B cell (primary cell): ENCODE measurements at regions not wholly inside any gene's neighbourhood (a gene's known extent, or its start where the extent isn't known, plus 50 kb on each side); places are given as distances from the start of the nearest gene placed in this dataset.

Experiments
- ATAC-seq: fragments of 200-7000 bp; cut with Tn5 transposase; one replicate; pipeline ENCODE4 v1.10.0; 2021; ENCODE audit warnings: low read depth, mild to moderate bottlenecking, moderate number of reproducible peaks, moderate library complexity
- CTCF ChIA-PET: fragments of 350-600 bp; sonication (Branson Sonifier 250); formaldehyde crosslinking; loops from one replicate; lab custom pipeline; 2021; ENCODE audit warnings: antibody characterized with exemption, inconsistent platforms; lab: Charles Lee
- POLR2A ChIA-PET: fragments of 350-600 bp; sonication (Branson Sonifier 250); formaldehyde crosslinking; loops from one replicate; lab custom pipeline; 2021; ENCODE audit warnings: antibody characterized with exemption; lab: Charles Lee
- DNase-seq: peaks from one replicate; pipeline ENCODE4 v3.0.0; 2013
- H2AFZ ChIP-seq: 2 replicates; pipeline ENCODE4 v1.6.1; 2012; ENCODE audit warnings: mild to moderate bottlenecking, low read depth, low read length; ENCODE audit not compliant: insufficient read depth, poor library complexity, severe bottlenecking
- H3K27ac ChIP-seq, 2 donors: 1 replicate in 1 of 2; 2 replicates in 1 of 2; pipeline ENCODE4 v1.5.1; 2012 to 2013; ENCODE audit warnings: low read length in 2 of 2, mild to moderate bottlenecking in 2 of 2, moderate library complexity in 1 of 2
- H3K27me3 ChIP-seq, 4 experiments: fragments of 200-600 bp in 1 of 4; sonication (generic) in 1 of 4; replicated peaks in 1 of 4; 1 replicate in 2 of 4; 2 replicates in 2 of 4; pipeline versions ENCODE4 v1.6.1 to v1.7.0; 2013 to 2016; ENCODE audit warnings: low read length in 3 of 4, mild to moderate bottlenecking in 2 of 4, mixed read lengths in 1 of 4, moderate library complexity in 1 of 4; ENCODE audit not compliant: insufficient read depth in 4 of 4, control insufficient read depth in 3 of 4; ENCODE audit errors: control extremely low read depth in 1 of 4
- H3K36me3 ChIP-seq, 2 experiments: replicated peaks in 1 of 2; 1 replicate in 1 of 2; 2 replicates in 1 of 2; pipeline versions ENCODE4 v1.6.1 to v1.7.1; 2013; ENCODE audit warnings: low read length in 1 of 2; ENCODE audit not compliant: insufficient read depth in 2 of 2, control insufficient read depth in 1 of 2; ENCODE audit errors: control extremely low read depth in 1 of 2, extremely low read depth in 1 of 2
- H3K4me1 ChIP-seq, 2 donors: fragments of 200-600 bp in 1 of 2; sonication (generic) in 1 of 2; 1 replicate in 1 of 2; 2 replicates in 1 of 2; pipeline versions ENCODE4 v1.5.1 to v1.6.1; 2013 to 2017; ENCODE audit warnings: low read length in 2 of 2; ENCODE audit not compliant: control insufficient read depth in 2 of 2, insufficient read depth in 2 of 2
- H3K4me2 ChIP-seq: replicated peaks from 2 replicates; pipeline ENCODE3; 2012; ENCODE audit warnings: mild to moderate bottlenecking, low read depth, low read length; ENCODE audit not compliant: poor library complexity, severe bottlenecking
- H3K4me3 ChIP-seq, 5 experiments: fragments of 200-600 bp in 1 of 5; sonication (generic) in 1 of 5; 1 replicate in 3 of 5; 2 replicates in 2 of 5; pipeline versions ENCODE4 v1.5.1 to v1.7.0; 2011 to 2016; ENCODE audit warnings: low read length in 4 of 5, mild to moderate bottlenecking in 4 of 5, low read depth in 2 of 5, control low read depth in 1 of 5, moderate library complexity in 1 of 5; ENCODE audit not compliant: insufficient read depth in 1 of 5; ENCODE audit errors: control extremely low read depth in 1 of 5, extremely low read depth in 1 of 5
- H3K79me2 ChIP-seq: fragments of 200-600 bp; sonication (generic); one replicate; pipeline ENCODE4 v1.6.0; 2016; ENCODE audit warnings: low read length; ENCODE audit not compliant: control insufficient read depth, insufficient read depth
- H3K9ac ChIP-seq: fragments of 200-600 bp; sonication (generic); 2 replicates; pipeline ENCODE4 v1.6.1; 2017; ENCODE audit warnings: mild to moderate bottlenecking, low read length, moderate library complexity
- H3K9me3 ChIP-seq, 3 donors: one replicate each; pipeline versions ENCODE4 v1.6.1 to v1.7.1; 2013; ENCODE audit warnings: low read length in 2 of 3; ENCODE audit not compliant: control insufficient read depth in 2 of 3, insufficient read depth in 1 of 3; ENCODE audit errors: control extremely low read depth in 1 of 3
- H4K20me1 ChIP-seq: 2 replicates; pipeline ENCODE4 v1.6.0; 2012; ENCODE audit warnings: mild to moderate bottlenecking, low read length; ENCODE audit not compliant: insufficient read depth, control insufficient read depth, poor library complexity, severe bottlenecking
- H3K27ac Mint-ChIP-seq: one replicate; pipeline ENCODE4 v1.8.0; 2021; ENCODE audit warnings: mixed read lengths
- H3K27me3 Mint-ChIP-seq: one replicate; pipeline ENCODE4 v1.8.0; 2021; ENCODE audit warnings: mixed read lengths
- H3K4me1 Mint-ChIP-seq: one replicate; pipeline ENCODE4 v1.8.0; 2021; ENCODE audit warnings: mixed read lengths
- H3K4me3 Mint-ChIP-seq: one replicate; pipeline ENCODE4 v1.8.0; 2021; ENCODE audit warnings: mixed read lengths
- H3K9me3 Mint-ChIP-seq: one replicate; pipeline ENCODE4 v1.8.0; 2022; ENCODE audit warnings: mixed read lengths; ENCODE audit not compliant: insufficient read depth
- CTCF ChIP-seq: fragments of 200-600 bp; IDR thresholded peaks from one replicate; pipeline ENCODE4 v1.8.0; 2022; ENCODE audit warnings: antibody characterized with exemption, mild to moderate bottlenecking
- EZH2 ChIP-seq: IDR thresholded peaks from 2 replicates; pipeline ENCODE4 v1.6.1; 2012; ENCODE audit warnings: borderline replicate concordance, low read depth, mild to moderate bottlenecking, moderate library complexity, low read length; ENCODE audit not compliant: insufficient read depth, poor library complexity, severe bottlenecking
- whole genome bisulfite sequencing: methylation state at CpG from one replicate; pipeline ENCODE4 v1.1.5; 2013; ENCODE audit warnings: missing lambda C conversion rate; ENCODE audit not compliant: insufficient coverage; 5-methylcytosine and 5-hydroxymethylcytosine counted together
- intact Hi-C: fragments of 100-400 bp; cut with micrococcal nuclease; formaldehyde crosslinking; loops from one replicate; pipeline ENCODE4 v1.10.0; 2022

DNA sequence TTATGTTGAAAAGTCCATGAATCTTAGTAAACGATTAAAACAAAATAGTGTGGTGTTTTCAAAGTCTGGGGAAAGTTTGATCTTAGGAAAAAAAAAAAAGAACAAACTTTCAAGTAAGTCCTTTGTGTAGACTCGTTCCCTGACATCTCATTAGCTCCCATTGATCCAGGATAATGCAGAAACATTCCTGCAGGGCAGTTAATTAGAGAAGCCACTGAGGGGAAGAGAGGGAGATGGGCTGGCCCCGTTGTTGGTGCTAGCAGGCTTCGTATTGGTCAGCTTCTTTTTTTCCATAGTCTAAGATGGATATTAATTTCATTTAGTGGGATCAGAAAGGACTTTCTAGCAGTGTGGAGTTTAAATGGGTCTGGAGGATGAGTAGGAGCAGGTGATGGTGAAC, 340.2 kb downstream of the DRD1 start:
- Histone ChIP-seq H4K20me1 (no peaks in the 10 kb centered on the region), H3K36me3 (no peaks in the 10 kb centered on the region), H3K4me3 (no peak overlapping the region), H3K4me2 (no peak overlapping the region), H3K9ac (no peak overlapping the region), H2AFZ (no peak overlapping the region), H3K27ac (no peak overlapping the region), H3K4me1 (no peaks in the 10 kb centered on the region), H3K79me2 (no peaks in the 10 kb centered on the region), H3K27me3 (no peaks in the 10 kb centered on the region), H3K9me3 (no peaks in the 10 kb centered on the region)
- Mint-ChIP-seq H3K9me3 (peaks cover 3% of the 10 kb centered on the region), H3K4me1 (no peaks in the 10 kb centered on the region), H3K27ac (no peak overlapping the region), H3K27me3 (no peaks in the 10 kb centered on the region), H3K4me3 (no peak overlapping the region)
- POLR2A ChIA-PET: no interaction called here
- intact Hi-C loops: no loop called here
- CTCF ChIA-PET: no interaction called here
- TF ChIP-seq CTCF (no peak), EZH2 (no peak)
- ATAC-seq (no peak), DNase-seq (no peak)
- 80% methylated on average over 2 of the region's 4 CpGs for WGBS

DNA sequence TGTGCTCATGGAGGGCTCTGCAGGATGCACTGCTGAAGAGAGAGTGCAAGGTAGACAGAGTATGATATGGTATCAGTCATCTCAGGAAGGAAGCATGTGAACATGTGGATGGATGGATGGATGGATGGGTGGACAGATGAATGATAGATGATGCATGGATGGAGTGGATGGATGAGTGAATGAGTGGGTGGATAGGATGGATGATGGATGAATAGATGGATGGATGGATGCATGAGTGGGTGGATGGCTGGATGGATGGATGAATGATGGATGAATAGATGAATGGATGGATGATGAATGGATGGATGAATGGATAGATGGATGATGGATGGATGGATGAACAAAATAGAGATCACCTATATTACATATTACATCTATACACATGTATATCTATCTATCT, 341.3 kb downstream of the DRD1 start:
- H3K4me1 Mint-ChIP-seq: no peaks in the 10 kb centered on the region
- TF ChIP-seq CTCF: no peak
- no peak for TF ChIP-seq EZH2
- DNase-seq: no peak
- Histone ChIP-seq H3K27ac (no peak overlapping the region), H3K4me1 (no peaks in the 10 kb centered on the region), H3K4me3 (no peak overlapping the region), H4K20me1 (no peaks in the 10 kb centered on the region), H3K4me2 (no peak overlapping the region), H3K36me3 (no peaks in the 10 kb centered on the region), H3K27me3 (no peaks in the 10 kb centered on the region), H3K9ac (no peak overlapping the region), H3K79me2 (no peaks in the 10 kb centered on the region), H2AFZ (no peak overlapping the region), H3K9me3 (no peaks in the 10 kb centered on the region)
- CTCF ChIA-PET: no interaction called here
- no peak overlapping the region for H3K27ac Mint-ChIP-seq
- peaks cover 3% of the 10 kb centered on the region for H3K9me3 Mint-ChIP-seq
- intact Hi-C loops: no loop called here
- no peak overlapping the region for H3K4me3 Mint-ChIP-seq
- ATAC-seq: no peak
- POLR2A ChIA-PET: no interaction called here
- H3K27me3 Mint-ChIP-seq: no peaks in the 10 kb centered on the region
